Esophagus muscularis mucosa (tissue), 4 donors: ENCODE measurements at regions not wholly inside any gene's neighbourhood (a gene's known extent, or its start where the extent isn't known, plus 50 kb on each side); places are given as distances from the start of the nearest gene placed in this dataset.
"Not testable (repeated sequence)": the region's sequence is repeated elsewhere in the genome, so short reads cannot be mapped to it uniquely, and the experiment has no call there.

Source experiments
- DNase-seq: peaks from one replicate; pipeline ENCODE4 v3.0.0-alpha.2; 2017; ENCODE audit errors: extremely low spot score
- H3K27ac ChIP-seq, 4 donors: fragments of 200-600 bp; sonication (generic); replicated peaks in 1 of 4; 1 replicate in 3 of 4; 2 replicates in 1 of 4; pipeline ENCODE4 v1.5.1; 2016 to 2019; ENCODE audit warnings: mild to moderate bottlenecking in 1 of 4
- H3K27me3 ChIP-seq, 4 donors: fragments of 200-600 bp; sonication (generic); one replicate each; pipeline versions ENCODE4 v1.5.1 to v1.6.0; 2016 to 2019
- H3K36me3 ChIP-seq, 4 donors: fragments of 200-600 bp; sonication (generic); one replicate each; pipeline ENCODE4 v1.5.1; 2016 to 2019
- H3K4me1 ChIP-seq, 4 donors: fragments of 200-600 bp; sonication (generic); one replicate each; pipeline ENCODE4 v1.5.1; 2016 to 2019
- H3K4me3 ChIP-seq, 4 donors: fragments of 200-600 bp; sonication (generic); 1 replicate in 2 of 4; 2 replicates in 2 of 4; pipeline ENCODE4 v1.5.1; 2016 to 2019; ENCODE audit warnings: mild to moderate bottlenecking in 4 of 4, moderate library complexity in 1 of 4
- H3K9me3 ChIP-seq, 4 donors: fragments of 200-600 bp; sonication (generic); 1 replicate in 3 of 4; 2 replicates in 1 of 4; pipeline ENCODE4 v1.5.1; 2016 to 2019
- EP300 ChIP-seq: sonication (generic); formaldehyde crosslinking; IDR thresholded peaks from one replicate; pipeline ENCODE4 v1.6.1; 2017; ENCODE audit warnings: antibody characterized with exemption
- POLR2A ChIP-seq: fragments of 450-650 bp; IDR thresholded peaks from one replicate; pipeline ENCODE4 v1.6.1; 2017; ENCODE audit warnings: antibody characterized with exemption, moderate library complexity, mild to moderate bottlenecking, low read depth
- POLR2AphosphoS5 ChIP-seq, 2 donors: sonication (generic); formaldehyde crosslinking; IDR thresholded peaks; one replicate each; pipeline ENCODE4 v1.6.1; 2017; ENCODE audit warnings: antibody characterized with exemption in 2 of 2
- WGBS: methylation state at CpG from one replicate; pipeline ENCODE4 v1.1.5; 2018; 5-methylcytosine and 5-hydroxymethylcytosine counted together
- intact Hi-C: fragments of 100-400 bp; cut with DNase I; formaldehyde crosslinking; loops from one replicate; pipeline ENCODE4 v1.15.1; 2023
- TF ChIP-seq, protein P1 (sequence below), 3 experiments: fragments of 200-600 bp in 2 of 3; fragments of 450-650 bp in 1 of 3; sonication (generic) in 2 of 3; IDR thresholded peaks; one replicate each; pipeline ENCODE4 v1.5.1; 2017 to 2019; ENCODE audit warnings: antibody characterized with exemption in 3 of 3, mild to moderate bottlenecking in 2 of 3, moderate library complexity in 1 of 3

- DNase-seq: no peak
- no peak overlapping the region for H3K27ac ChIP-seq
- no peak overlapping the region for H3K4me3 ChIP-seq
- no peaks in the 10 kb centered on the region for H3K4me1 ChIP-seq
- 86% methylated on average over 5 of the region's 5 CpGs for WGBS
- no peaks in the 10 kb centered on the region for H3K36me3 ChIP-seq
- H3K27me3 ChIP-seq: no peaks in the 10 kb centered on the region
- H3K9me3 ChIP-seq: no peaks in the 10 kb centered on the region
- intact Hi-C loops: no loop called here
- TF ChIP-seq EP300: no peak
- no peak for TF ChIP-seq POLR2AphosphoS5 (IDR thresholded peaks at IDR 0.05)
- no peak for TF ChIP-seq POLR2A
- TF ChIP-seq, protein P1, sequence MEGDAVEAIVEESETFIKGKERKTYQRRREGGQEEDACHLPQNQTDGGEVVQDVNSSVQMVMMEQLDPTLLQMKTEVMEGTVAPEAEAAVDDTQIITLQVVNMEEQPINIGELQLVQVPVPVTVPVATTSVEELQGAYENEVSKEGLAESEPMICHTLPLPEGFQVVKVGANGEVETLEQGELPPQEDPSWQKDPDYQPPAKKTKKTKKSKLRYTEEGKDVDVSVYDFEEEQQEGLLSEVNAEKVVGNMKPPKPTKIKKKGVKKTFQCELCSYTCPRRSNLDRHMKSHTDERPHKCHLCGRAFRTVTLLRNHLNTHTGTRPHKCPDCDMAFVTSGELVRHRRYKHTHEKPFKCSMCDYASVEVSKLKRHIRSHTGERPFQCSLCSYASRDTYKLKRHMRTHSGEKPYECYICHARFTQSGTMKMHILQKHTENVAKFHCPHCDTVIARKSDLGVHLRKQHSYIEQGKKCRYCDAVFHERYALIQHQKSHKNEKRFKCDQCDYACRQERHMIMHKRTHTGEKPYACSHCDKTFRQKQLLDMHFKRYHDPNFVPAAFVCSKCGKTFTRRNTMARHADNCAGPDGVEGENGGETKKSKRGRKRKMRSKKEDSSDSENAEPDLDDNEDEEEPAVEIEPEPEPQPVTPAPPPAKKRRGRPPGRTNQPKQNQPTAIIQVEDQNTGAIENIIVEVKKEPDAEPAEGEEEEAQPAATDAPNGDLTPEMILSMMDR (IDR thresholded peaks at IDR 0.05): no peak
These were observed 81.4 kb upstream of the XPO1 start for GRCh38 chr2:61619561-61619960.

GRCh38 chr2:61617610-61618009 is 79.5 kb upstream of the XPO1 start:
- TF ChIP-seq EP300: no peak
- TF ChIP-seq, protein P1 (IDR thresholded peaks at IDR 0.05): no peak
- no peak for TF ChIP-seq POLR2A
- no peak for TF ChIP-seq POLR2AphosphoS5 (IDR thresholded peaks at IDR 0.05)
- Histone ChIP-seq H3K4me3 (no peak overlapping the region), H3K36me3 (no peaks in the 10 kb centered on the region), H3K4me1 (no peaks in the 10 kb centered on the region), H3K27me3 (no peaks in the 10 kb centered on the region), H3K9me3 (no peaks in the 10 kb centered on the region), H3K27ac (no peak overlapping the region)
- DNase-seq: no peak
- 72% methylated on average over 2 of the region's 2 CpGs for WGBS
- intact Hi-C loops: no loop called here

GRCh38 chr2:61605245-61605644 is 67.1 kb upstream of the XPO1 start:
- intact Hi-C loops: no loop called here

GRCh38 chr2:61604433-61604832 is 66.3 kb upstream of the XPO1 start:
- Histone ChIP-seq H3K36me3 (no peaks in the 10 kb centered on the region), H3K9me3 (no peaks in the 10 kb centered on the region), H3K4me3 (no peak overlapping the region), H3K27me3 (no peaks in the 10 kb centered on the region), H3K27ac (no peak overlapping the region), H3K4me1 (no peaks in the 10 kb centered on the region)
- no peak for DNase-seq
- TF ChIP-seq EP300 (no peak), POLR2A (no peak), POLR2AphosphoS5 (IDR thresholded peaks at IDR 0.05) (no peak)
- TF ChIP-seq, protein P1 (IDR thresholded peaks at IDR 0.05): no peak
- intact Hi-C loops: no loop called here
- WGBS: 89% methylated on average over 2 of the region's 2 CpGs

More at GRCh38 chr2:61605245-61605644, 67.1 kb upstream of the XPO1 start:
- no peaks in the 10 kb centered on the region for H3K4me1 ChIP-seq
- no peak for DNase-seq
- H3K9me3 ChIP-seq: no peaks in the 10 kb centered on the region
- no peaks in the 10 kb centered on the region for H3K27me3 ChIP-seq
- H3K4me3 ChIP-seq: no peak overlapping the region
- 94% methylated on average over 3 of the region's 3 CpGs for WGBS
- H3K36me3 ChIP-seq: no peaks in the 10 kb centered on the region
- H3K27ac ChIP-seq: no peak overlapping the region
- TF ChIP-seq POLR2A (no peak), POLR2AphosphoS5 (IDR thresholded peaks at IDR 0.05) (no peak), EP300 (no peak)
- TF ChIP-seq, protein P1 (IDR thresholded peaks at IDR 0.05): no peak

- H3K36me3 ChIP-seq, H3K27ac ChIP-seq, H3K9me3 ChIP-seq, H3K4me1 ChIP-seq, H3K4me3 ChIP-seq, H3K27me3 ChIP-seq, DNase-seq, intact Hi-C loops: not testable (repeated sequence)
- WGBS: 91% methylated on average over 7 of the region's 7 CpGs
These were observed 60.5 kb upstream of the XPO1 start for GRCh38 chr2:61598515-61599156.
